ENCODE measurements at regions not wholly inside any gene's neighbourhood (a gene's known extent, or its start where the extent isn't known, plus 50 kb on each side); places are given as distances from the start of the nearest gene placed in this dataset.

- TF ChIP-seq POLR2AphosphoS5 (IDR thresholded peaks at IDR 0.05; ENCODE audit: borderline replicate concordance, low read depth, low read length) (no peak), EZH2 (IDR thresholded peaks at IDR 0.05) (no peak), FOXP2 (optimal IDR thresholded peaks at IDR 0.05; ENCODE audit: control extremely low read depth, extremely low read length, insufficient read depth) (no peak)
Observed at GRCh38 chr4:140271553-140271952, 101.9 kb upstream of the SCOC start.

All from SK-N-MC (cell line).